H9 (cell line): ENCODE measurements at regions not wholly inside any gene's neighbourhood (a gene's known extent, or its start where the extent isn't known, plus 50 kb on each side); places are given as distances from the start of the nearest gene placed in this dataset.

Experiments used
- DNase-seq: peaks from one replicate; pipeline ENCODE4 v3.0.0-alpha.2; 2017
- H2AFZ ChIP-seq: one replicate; pipeline ENCODE4 v1.6.1; 2013; ENCODE audit warnings: mild to moderate bottlenecking, low read length, control low read depth, moderate library complexity
- H2AK5ac ChIP-seq: 2 replicates; pipeline ENCODE4 v1.6.1; 2013; ENCODE audit warnings: low read length, control low read depth, mixed read lengths; ENCODE audit not compliant: insufficient read length
- H2BK120ac ChIP-seq: one replicate; pipeline ENCODE4 v1.6.1; 2013; ENCODE audit warnings: low read depth, mild to moderate bottlenecking, low read length, control low read depth, inconsistent platforms; ENCODE audit not compliant: poor library complexity, severe bottlenecking
- H2BK12ac ChIP-seq: 2 replicates; pipeline ENCODE4 v1.6.1; 2013; ENCODE audit warnings: low read length, control low read depth, mixed read lengths, low read depth; ENCODE audit not compliant: insufficient read length
- H2BK15ac ChIP-seq: 2 replicates; pipeline ENCODE4 v1.6.1; 2013; ENCODE audit warnings: low read depth, low read length, control low read depth
- H2BK20ac ChIP-seq: one replicate; pipeline ENCODE4 v1.6.1; 2013; ENCODE audit warnings: low read depth, mild to moderate bottlenecking, low read length, control low read depth, inconsistent platforms; ENCODE audit not compliant: poor library complexity, severe bottlenecking
- H2BK5ac ChIP-seq: 2 replicates; pipeline ENCODE4 v1.6.1; 2013; ENCODE audit warnings: low read length, control low read depth, mixed read lengths; ENCODE audit not compliant: insufficient read length
- H3K14ac ChIP-seq: 2 replicates; pipeline ENCODE4 v1.6.1; 2013; ENCODE audit warnings: low read length, control low read depth; ENCODE audit not compliant: insufficient read depth
- H3K18ac ChIP-seq: 2 replicates; pipeline ENCODE4 v1.6.1; 2013; ENCODE audit warnings: low read depth, mild to moderate bottlenecking, mixed read lengths, low read length, control low read depth; ENCODE audit not compliant: insufficient read length
- H3K23ac ChIP-seq: 2 replicates; pipeline ENCODE4 v1.6.1; 2013; ENCODE audit warnings: low read length, control low read depth, mixed read lengths, low read depth; ENCODE audit not compliant: insufficient read length
- H3K23me2 ChIP-seq: 2 replicates; pipeline ENCODE4 v1.6.1; 2013; ENCODE audit warnings: low read depth, mild to moderate bottlenecking, mixed read lengths, low read length, control low read depth; ENCODE audit not compliant: insufficient read length, poor library complexity, severe bottlenecking
- H3K27ac ChIP-seq: 2 replicates; pipeline ENCODE4 v1.5.1; 2013; ENCODE audit warnings: low read length, control low read depth, mixed read lengths, low read depth; ENCODE audit not compliant: insufficient read length
- H3K27me3 ChIP-seq: 2 replicates; pipeline ENCODE4 v1.6.1; 2013; ENCODE audit warnings: low read length, control low read depth, inconsistent platforms; ENCODE audit not compliant: insufficient read depth
- H3K4ac ChIP-seq: 2 replicates; pipeline ENCODE4 v1.6.1; 2013; ENCODE audit warnings: low read depth, mild to moderate bottlenecking, control low read depth, inconsistent platforms, low read length, moderate library complexity
- H3K4me1 ChIP-seq: 2 replicates; pipeline ENCODE4 v1.6.1; 2013; ENCODE audit warnings: low read length, control low read depth, inconsistent platforms; ENCODE audit not compliant: insufficient read depth
- H3K4me2 ChIP-seq: 2 replicates; pipeline ENCODE4 v1.6.1; 2013; ENCODE audit warnings: low read length, control low read depth, mixed read lengths; ENCODE audit not compliant: insufficient read length, insufficient read depth
- H3K56ac ChIP-seq: 2 replicates; pipeline ENCODE4 v1.6.1; 2013; ENCODE audit warnings: low read depth, mild to moderate bottlenecking, mixed read lengths, low read length, control low read depth; ENCODE audit not compliant: insufficient read length
- H3K79me1 ChIP-seq: 2 replicates; pipeline ENCODE4 v1.6.1; 2013; ENCODE audit warnings: low read depth, mild to moderate bottlenecking, moderate library complexity, low read length, control low read depth, inconsistent platforms; ENCODE audit not compliant: insufficient read depth, poor library complexity, severe bottlenecking
- H3K79me2 ChIP-seq: 2 replicates; pipeline ENCODE4 v1.6.1; 2013; ENCODE audit warnings: low read length, control low read depth, inconsistent platforms; ENCODE audit not compliant: insufficient read depth
- H3K9ac ChIP-seq: 2 replicates; pipeline ENCODE4 v1.6.1; 2013; ENCODE audit warnings: low read length, control low read depth, mixed read lengths; ENCODE audit not compliant: insufficient read length; ENCODE audit errors: extremely low read depth
- H3K9me3 ChIP-seq: one replicate; pipeline ENCODE4 v1.6.1; 2013; ENCODE audit warnings: low read depth, low read length, inconsistent platforms; ENCODE audit not compliant: control insufficient read depth
- H3T11ph ChIP-seq: one replicate; pipeline ENCODE4 v1.6.1; 2013; ENCODE audit warnings: mild to moderate bottlenecking, low read length, control low read depth, inconsistent platforms
- H4K20me1 ChIP-seq: one replicate; pipeline ENCODE4 v1.6.1; 2013; ENCODE audit not compliant: control insufficient read depth, insufficient read length, insufficient read depth
- H4K5ac ChIP-seq: 2 replicates; pipeline ENCODE4 v1.6.1; 2013; ENCODE audit warnings: low read depth, mild to moderate bottlenecking, mixed read lengths, low read length, control low read depth; ENCODE audit not compliant: insufficient read length
- H4K8ac ChIP-seq: replicated peaks from 2 replicates; pipeline ENCODE4 v1.6.1; 2013; ENCODE audit warnings: low read length, control low read depth, mixed read lengths, low read depth; ENCODE audit not compliant: insufficient read length
- H4K91ac ChIP-seq: 2 replicates; pipeline ENCODE4 v1.6.1; 2013; ENCODE audit warnings: low read depth, mild to moderate bottlenecking, moderate library complexity, mixed read lengths, low read length, control low read depth; ENCODE audit not compliant: insufficient read length
- H3K27ac Mint-ChIP-seq, 3 experiments: 2 replicates in 2 of 3; 3 replicates in 1 of 3; pipeline ENCODE4 v1.8.0; 2020 to 2021; ENCODE audit warnings: mixed read lengths in 3 of 3, mild to moderate bottlenecking in 1 of 3, moderate library complexity in 1 of 3
- H3K27me3 Mint-ChIP-seq: 2 replicates; pipeline ENCODE4 v1.8.0; 2021; ENCODE audit warnings: low read depth, mild to moderate bottlenecking, moderate library complexity, mixed read lengths
- H3K36me3 Mint-ChIP-seq, 3 experiments: 2 replicates in 2 of 3; 3 replicates in 1 of 3; pipeline ENCODE4 v1.8.0; 2020 to 2021; ENCODE audit warnings: low read depth in 3 of 3, mixed read lengths in 3 of 3; ENCODE audit not compliant: insufficient read depth in 1 of 3
- H3K4me1 Mint-ChIP-seq, 2 experiments: 2 replicates each; pipeline ENCODE4 v1.8.0; 2020; ENCODE audit warnings: mixed read lengths in 2 of 2
- H3K4me3 Mint-ChIP-seq, 2 experiments: 2 replicates in 1 of 2; 3 replicates in 1 of 2; pipeline ENCODE4 v1.8.0; 2020 to 2021; ENCODE audit warnings: mild to moderate bottlenecking in 2 of 2, mixed read lengths in 2 of 2, moderate library complexity in 1 of 2
- H3K9me3 Mint-ChIP-seq, 2 experiments: 2 replicates in 1 of 2; 3 replicates in 1 of 2; pipeline ENCODE4 v1.8.0; 2020; ENCODE audit warnings: mild to moderate bottlenecking in 2 of 2, mixed read lengths in 2 of 2, moderate library complexity in 1 of 2
- CTCF ChIP-seq: fragments of 200-600 bp; sonication (generic); conservative IDR thresholded peaks from 3 replicates; pipeline ENCODE4 v1.8.0; 2021; ENCODE audit warnings: antibody characterized with exemption, mild to moderate bottlenecking
- whole genome bisulfite sequencing: extraction: QIAGEN DNeasy Blood & Tissue Kit; methylation state at CpG from one replicate; pipeline ENCODE4 v1.1.7; 2013; ENCODE audit warnings: missing lambda C conversion rate, low lambda C conversion rate, mixed read lengths; ENCODE audit not compliant: insufficient read length; ENCODE audit errors: extremely low coverage; 5-methylcytosine and 5-hydroxymethylcytosine counted together

- Histone ChIP-seq H2AK5ac (no peak overlapping the region), H4K20me1 (no peaks in the 10 kb centered on the region), H3K79me1 (no peaks in the 10 kb centered on the region), H4K5ac (no peak overlapping the region), H3K27me3 (no peaks in the 10 kb centered on the region; the same call in 1 of the 2 replicates), H3K9ac (no peak overlapping the region), H4K8ac (no peak overlapping the region), H3T11ph (no peak overlapping the region), H3K23ac (no peak overlapping the region), H3K4me1 (no peaks in the 10 kb centered on the region), H3K4me2 (no peak overlapping the region), H2BK120ac (no peak overlapping the region), H2BK20ac (no peak overlapping the region), H2BK5ac (no peak overlapping the region), H4K91ac (no peak overlapping the region), H3K23me2 (no peaks in the 10 kb centered on the region), H2BK12ac (no peak overlapping the region), H3K79me2 (no peaks in the 10 kb centered on the region), H3K4ac (no peak overlapping the region), H3K56ac (no peak overlapping the region), H3K27ac (no peak overlapping the region), H2AFZ (no peak overlapping the region), H3K9me3 (no peaks in the 10 kb centered on the region), H3K18ac (no peak overlapping the region), H3K14ac (no peak overlapping the region; the same call in 1 of the 2 replicates), H2BK15ac (no peak overlapping the region)
- no peak for DNase-seq
- TF ChIP-seq CTCF, result no peak
- H3K27ac Mint-ChIP-seq, result no peak overlapping the region
- H3K9me3 Mint-ChIP-seq, result no peaks in the 10 kb centered on the region; a peak in 2 of 5 replicates
- H3K27me3 Mint-ChIP-seq, result peaks cover 33% of the 10 kb centered on the region
- H3K4me3 Mint-ChIP-seq, result no peak overlapping the region
- H3K36me3 Mint-ChIP-seq, result no peaks in the 10 kb centered on the region; a peak in 1 of 7 replicates
- peaks cover 3 to 4% of the 10 kb centered on the region in 2 experiments for H3K4me1 Mint-ChIP-seq
- no CpG with 5 or more reads among the region's 7 CpGs for WGBS
These were observed 62.7 kb downstream of the IGF2 start for GRCh38 chr11:2076441-2076840.
